ENCODE measurements at regions not wholly inside any gene's neighbourhood (a gene's known extent, or its start where the extent isn't known, plus 50 kb on each side); places are given as distances from the start of the nearest gene placed in this dataset.
A peak's percentile ranks its signal among the peaks of the same experiment; 100 is the strongest.

DNA sequence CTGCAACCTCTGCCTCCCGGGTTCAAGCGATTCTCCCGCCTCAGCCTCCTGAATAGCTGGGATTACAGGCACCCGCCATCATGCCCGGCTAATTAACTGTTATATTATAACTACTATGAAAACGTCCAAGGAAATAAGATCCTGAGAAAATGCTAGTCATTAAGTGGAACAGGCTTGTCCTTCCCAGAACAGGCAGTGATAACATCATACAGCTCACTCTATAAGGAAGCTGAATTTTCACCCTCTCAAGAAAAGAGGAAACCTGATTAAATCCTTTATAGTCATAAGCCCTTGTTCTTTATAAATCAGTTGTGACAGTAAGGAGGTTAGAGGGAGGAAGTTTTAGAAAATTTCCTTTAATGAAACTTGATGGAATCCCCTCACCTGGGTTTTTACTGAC, 163.9 kb upstream of the CLINT1 start:
- DNase-seq (ENCODE audit: low read depth) = no peak

DNA sequence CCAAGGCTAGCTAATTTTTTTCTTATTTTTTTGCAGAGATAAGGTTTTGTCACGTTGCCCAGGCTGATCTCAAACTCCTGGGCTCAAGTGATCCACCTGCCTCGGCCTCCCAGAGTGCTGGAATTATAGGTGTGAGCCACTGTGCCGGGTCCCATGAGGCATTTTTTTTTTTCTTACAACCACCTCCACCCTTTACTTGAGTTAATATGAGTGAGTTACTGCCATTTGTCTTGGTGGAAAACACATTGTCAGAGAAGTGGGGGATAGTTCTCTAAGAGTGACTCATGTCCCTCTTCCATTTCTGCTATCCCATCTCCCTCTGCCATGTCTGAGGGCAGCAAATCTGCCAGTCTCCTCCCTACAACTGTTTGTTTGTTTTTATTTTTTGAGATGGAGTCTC, 163.4 kb upstream of the CLINT1 start:
- DNase-seq (ENCODE audit: low read depth) = no peak

DNA sequence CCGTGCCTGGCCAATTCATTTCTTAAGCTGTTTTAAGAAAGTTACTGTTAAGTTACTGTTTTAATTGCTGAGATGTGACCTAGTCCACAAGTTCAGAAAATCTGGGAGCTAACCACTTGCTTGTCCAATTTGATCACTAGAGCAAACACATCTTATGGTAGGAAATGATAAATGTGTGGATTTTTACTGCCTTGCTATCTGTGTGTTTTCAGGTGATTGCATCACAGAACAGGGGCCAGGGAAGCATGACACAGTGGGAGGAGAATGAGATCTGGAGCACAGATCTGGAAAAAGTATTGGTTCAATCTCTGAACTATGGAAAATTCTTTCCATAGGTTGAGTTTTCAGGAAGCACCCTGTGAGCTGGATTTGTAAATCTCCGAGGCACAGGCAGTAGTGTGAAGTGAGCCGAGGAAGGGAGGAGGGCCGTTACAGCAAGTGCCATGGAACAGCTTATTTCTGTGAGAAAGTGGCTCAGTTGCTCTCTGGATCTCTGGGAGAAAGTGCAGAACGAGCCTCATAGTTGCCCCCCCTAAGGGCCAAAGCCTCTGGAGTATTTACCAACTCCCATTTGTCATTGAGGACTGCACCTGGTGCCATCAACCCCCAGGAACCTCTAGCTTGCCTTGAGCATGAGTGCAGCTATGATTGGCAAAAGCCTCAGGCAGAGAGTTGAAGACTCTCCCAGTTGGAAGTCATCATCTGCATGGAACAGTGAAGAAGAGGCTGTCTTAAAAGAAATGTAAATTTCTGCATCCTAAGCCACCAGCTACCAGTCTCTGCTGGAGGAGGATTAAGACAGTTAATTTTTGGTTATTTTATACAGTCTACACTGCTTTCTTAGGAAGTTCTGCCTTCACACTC, 161.8 kb upstream of the CLINT1 start:
- no peak for DNase-seq (ENCODE audit: low read depth)

DNA sequence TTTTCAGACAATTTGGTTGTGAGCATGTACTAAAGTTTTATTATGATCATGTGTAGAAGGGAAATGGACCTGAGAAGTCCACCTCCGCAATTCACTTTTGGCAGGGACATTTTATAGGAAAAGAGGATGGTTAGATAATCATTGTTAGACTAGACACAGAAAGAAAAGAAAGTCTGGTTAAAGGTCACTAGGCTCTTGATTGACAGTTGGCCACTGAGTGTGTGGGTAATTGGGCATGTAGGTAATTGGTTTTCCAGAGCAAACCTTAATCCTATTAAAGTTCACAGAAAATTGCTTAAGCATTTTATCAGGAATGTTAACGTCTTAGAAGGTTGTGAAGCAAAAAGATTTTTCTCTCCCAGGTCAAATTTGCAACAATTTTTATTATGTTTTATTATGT, 158.5 kb upstream of the CLINT1 start:
- DNase-seq (ENCODE audit: low read depth) = no peak

DNA sequence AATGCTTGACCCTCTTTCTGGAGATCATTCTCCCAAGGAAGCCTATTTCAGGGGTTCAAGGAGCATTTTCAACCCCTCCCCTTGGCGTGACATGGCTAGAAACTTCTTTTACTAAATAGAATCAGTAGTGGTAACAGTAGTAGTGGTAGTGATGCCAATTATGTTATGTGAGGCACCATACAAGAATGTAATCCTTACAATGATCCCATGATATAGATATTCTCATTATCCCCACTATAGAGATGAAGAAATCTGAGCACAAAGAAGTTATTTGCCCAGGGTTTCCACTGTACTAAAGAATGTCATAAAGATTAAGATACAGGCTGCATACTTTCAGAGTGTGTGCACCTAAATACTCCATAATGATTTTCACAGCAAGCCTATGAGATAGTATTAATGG, 155.4 kb upstream of the CLINT1 start:
- no peak for DNase-seq (ENCODE audit: low read depth)

DNA sequence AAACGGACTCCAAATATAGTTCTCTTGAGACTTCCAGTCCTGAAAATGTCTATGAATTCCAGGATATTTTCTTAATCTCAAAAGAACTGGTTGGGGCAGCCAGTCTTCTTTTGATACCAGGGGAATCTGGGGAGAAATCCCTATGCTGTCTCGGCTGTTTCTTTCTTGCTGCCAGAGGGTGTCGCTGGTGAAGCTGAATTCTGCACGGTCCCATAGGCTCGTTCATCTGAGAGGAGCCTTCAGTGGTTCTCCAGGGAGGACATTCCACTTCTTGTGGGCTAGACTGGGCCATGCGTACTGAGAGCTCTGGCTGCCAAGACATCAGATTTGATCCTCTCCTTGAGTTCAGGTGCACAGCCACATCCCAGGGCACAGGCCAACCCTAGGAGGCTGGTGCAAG, 155.0 kb upstream of the CLINT1 start:
- peak; percentile 63 for DNase-seq (ENCODE audit: low read depth)

DNA sequence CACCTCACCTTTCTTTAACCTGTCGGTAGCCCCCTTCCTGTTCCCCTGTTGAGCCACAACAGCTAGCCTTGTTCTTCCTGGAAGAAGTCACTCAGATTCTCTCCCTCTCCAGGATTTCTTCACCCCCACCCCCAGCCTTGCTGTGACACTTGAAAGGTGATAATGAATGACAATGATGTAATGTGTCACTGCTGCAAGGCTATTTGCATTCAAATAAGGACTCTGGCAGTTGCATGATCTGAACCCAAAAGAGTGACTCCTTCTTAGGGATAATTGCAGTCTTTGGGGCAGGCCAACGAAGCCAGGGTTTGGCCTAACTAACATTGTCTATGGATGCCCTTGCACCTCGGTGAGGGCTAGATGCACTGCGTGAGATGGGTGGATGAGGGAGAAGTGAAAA, 154.4 kb upstream of the CLINT1 start:
- no peak for DNase-seq (ENCODE audit: low read depth)

DNA sequence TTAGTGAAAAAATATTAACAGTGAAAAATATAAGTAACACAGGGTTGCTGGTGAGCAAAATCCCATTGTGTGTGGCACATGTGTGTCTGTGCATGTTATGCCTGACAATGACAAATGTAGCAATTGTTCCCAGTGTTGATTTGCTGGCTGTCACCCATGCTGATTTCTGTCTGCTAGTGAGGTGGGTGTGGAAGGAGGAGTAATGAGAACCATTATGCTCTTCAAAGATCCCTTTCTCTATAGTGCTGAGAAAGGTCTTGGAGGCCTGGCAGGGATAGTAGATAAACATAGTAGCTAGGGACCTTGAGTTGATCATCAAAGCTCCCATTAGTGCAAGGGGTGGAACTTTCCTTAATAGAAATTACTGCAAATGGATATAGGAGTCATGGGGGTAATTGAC, 152.5 kb upstream of the CLINT1 start:
- DNase-seq (ENCODE audit: low read depth) = no peak

DNA sequence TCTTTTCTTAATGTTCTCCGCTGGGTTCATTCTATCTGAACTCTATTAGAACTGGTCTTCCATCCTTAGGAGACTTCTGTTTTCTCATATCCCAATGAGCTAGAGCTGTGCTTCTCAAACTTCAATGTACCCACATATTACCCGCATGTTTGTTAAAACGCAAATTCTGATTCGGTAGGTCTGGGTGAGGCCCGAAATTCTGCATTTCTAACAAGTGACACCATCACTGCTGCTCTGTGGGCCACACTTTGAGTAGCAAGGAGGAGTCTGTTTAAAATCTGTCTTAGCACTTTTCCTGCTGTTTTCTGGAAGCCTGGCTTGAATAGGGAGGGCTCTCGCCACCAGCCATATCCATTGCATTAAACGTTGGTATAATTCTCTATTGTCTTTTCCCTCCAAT, 151.9 kb upstream of the CLINT1 start:
- no peak for DNase-seq (ENCODE audit: low read depth)

DNA sequence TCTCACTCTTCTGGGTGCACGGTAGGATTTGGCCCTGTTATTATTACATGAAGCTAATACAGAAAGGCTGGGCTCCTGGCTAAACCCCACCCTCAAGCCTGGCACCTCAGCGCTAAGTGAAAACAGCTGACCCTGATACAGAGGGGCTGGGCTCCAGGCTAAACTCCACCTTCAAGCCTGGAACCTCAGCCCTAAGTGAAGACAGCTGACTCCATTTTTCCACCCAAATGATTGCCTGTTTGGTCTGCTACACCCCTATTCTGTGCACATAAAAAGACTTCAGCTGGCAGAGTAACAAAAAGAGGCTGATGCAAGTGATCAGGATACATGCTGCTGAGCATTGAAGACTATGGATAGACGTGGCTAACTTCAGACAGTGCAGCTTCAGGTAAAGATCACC, 148.4 kb upstream of the CLINT1 start:
- DNase-seq (ENCODE audit: low read depth) = peak; percentile 45

DNA sequence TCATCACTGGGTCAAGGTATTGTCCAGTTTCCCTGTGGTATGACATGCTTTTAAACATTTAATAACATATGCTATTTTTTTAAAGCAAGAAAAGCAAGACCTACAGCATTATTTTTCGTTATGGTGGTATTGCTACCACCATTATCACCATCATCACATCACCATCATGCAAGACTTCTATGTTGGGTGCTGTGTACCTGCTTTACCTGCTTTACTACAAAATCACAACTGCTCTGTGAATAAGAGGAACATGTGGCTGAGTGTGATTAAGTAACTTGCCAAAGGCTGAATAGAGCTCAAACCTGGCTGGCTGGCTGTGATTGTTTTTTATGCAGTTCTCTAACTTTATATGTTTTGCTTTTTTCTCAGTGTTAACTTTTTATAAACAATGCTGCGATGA, 140.8 kb upstream of the CLINT1 start:
- no peak for DNase-seq (ENCODE audit: low read depth)

DNA sequence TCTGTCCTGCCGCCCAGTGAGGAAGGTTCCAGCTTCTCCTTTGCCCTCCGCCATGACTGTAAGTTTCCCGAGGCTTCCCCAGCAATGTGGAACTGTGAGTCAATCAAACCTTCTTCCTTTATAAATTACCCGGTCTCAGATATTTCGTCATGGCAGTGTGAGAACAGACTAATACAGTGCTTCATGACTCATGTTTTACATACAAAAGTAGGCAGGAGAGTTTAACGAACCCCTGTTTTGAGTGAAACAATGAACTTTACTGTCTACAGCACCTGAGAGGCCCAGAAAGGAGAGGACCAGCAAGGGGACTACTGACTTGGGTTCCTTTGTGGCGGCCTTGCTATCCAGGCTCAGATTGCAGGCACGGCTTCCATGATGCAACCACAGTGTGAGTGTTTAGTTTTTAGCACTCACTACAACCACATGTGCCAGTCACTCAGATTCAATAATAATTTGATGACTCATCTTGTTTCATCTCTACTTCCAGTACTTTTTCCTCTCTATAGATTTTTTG, 139.1 kb upstream of the CLINT1 start:
- peak; percentile 50 for DNase-seq (ENCODE audit: low read depth)

DNA sequence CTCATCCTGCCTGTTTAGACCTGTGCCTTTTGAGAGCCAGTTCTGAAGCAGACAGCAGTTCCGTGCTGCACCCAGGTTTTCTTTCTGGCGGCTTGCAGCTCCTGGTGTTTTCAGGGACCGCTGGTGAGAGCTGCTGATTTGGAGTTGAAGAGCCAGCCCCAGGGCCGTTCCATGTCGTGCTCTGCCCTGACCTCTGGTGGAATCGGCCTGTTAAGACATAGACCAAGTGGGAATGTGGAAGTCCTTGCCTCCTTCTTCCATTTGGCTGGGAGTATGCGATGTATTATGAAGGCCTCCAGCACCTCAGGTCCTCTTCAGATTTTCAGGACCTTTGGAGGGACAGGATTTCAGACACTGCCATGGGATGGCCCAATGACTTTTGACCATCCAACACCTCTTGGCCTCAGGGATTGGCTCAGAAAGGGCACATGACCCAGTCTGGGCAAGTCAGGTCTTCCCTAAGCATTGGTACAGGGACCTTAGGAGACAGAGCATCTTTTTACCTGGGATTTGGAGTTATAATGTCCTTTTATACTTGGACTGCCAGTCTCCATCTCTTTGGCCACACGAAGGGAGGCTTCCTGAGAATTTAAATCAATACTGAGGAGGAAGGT, 136.1 kb upstream of the CLINT1 start:
- DNase-seq (ENCODE audit: low read depth) = peak; percentile 47

DNA sequence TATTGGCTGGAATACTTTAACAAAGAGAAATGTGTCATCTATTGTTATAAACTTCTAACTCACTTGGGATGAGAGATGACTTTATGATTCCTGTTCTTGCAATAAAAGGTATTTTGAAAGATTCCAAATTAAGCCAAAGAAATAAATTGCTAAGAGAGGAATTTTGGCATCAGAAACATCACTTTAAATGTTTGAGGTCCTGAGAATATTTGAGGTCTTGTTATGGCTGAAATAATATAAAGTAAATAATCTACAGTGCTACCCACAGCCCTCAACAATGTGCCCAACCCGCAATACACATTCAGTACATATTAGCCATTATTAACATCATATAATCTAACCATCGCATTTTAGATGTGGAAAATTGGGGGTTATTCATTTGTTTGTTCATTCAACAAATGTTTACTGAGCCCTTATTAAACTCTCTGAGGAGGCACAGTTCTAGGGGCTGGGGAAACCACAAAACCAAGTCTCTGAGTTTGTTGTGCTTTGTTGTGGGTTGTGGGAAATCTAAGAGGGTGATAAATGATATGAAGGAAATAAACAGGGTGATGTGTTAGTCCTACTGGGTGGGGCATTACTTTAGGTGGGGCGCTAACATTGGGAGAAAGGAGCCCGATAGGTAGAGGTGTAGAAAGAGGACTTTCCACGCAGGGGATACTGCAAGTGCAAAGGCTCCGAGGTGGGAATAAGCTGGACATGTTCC, 135.2 kb upstream of the CLINT1 start:
- DNase-seq (ENCODE audit: low read depth) = no peak

DNA sequence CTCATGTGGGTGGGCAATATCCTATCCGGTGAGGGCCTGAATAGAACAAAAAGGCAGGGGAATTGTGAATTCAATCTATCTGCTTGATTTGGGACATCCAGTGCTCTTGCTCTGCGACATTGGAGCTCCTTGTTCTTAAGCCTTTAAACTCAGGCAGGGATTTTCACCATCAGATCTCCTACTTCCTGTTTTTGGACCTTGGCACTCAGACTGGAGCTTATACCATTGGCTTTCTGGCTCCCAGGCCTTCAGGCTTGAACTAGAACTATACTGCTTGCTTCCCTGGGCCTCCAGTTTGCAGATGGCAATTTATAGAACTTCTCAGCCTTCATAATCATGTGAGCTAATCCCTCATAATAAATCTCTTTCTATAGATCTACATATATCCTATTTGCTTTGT, 134.3 kb upstream of the CLINT1 start:
- no peak for DNase-seq (ENCODE audit: low read depth)

DNA sequence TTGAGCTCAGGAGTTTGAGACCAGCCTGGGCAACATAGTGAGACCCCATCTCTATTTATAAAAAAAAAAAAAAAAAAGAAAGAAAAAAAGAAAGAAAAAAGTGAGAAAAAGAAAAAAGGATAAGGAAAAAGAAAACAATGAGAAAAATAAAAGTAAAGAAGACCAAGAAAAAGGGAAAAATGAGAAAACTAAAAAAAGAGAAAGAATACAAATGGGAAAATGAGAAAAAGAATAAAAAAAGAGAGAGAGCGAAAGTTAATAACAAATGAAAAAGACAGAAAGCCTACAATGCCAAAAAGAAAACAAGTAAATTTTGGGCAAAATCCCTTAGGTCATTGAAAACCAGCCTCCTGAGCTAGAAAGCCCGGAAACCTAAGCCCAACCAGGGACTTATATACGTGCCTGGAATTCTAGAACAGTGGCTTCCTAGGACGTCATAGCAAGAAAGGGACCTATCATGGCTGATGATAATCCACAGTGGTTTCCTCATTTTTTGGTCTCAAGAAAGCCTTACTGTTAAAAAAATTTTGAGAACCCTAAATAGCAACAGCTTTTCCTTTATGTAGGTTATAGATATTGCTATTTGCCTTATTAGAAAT, 131.7 kb upstream of the CLINT1 start:
- DNase-seq (ENCODE audit: low read depth) = no peak

DNA sequence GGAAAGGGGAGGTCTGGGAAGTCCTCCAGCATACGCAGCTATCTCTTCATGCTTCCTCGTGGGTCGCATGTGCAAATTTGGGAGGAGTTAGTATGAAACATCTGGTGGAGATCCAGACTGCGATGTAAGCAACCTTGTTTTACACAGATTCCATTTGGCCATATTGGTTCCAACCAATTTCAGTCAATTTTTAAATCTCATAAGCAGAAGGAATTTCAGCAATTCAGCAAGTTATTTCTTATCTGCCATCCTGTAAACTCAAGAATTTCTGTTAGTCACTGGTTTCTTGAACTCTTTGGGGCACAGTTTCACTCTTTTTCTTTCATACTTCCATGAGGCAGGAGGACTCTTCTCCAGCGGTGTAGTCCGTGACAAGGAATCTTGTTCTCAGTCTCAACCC, 130.4 kb upstream of the CLINT1 start:
- no peak for DNase-seq (ENCODE audit: low read depth)

DNA sequence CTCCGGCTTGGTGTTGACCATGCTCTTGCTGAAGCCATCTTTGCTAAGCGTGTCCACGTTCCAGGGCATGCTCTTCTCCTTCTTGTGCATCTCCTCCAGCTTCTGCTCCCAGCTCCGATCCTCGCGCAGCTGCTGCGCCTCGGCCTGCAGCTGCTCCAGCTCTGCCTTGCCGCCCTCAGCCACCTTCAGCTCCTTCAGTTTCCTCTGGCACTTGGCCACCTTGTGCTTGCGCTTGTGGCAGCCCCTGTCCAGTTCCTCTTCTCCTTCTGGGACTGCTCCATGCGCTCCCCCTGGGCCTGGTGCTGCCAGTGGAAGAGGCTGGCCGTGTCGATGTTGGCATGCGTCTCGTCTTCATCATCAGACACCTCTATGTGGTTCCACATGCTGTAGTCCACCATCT, 128.3 kb upstream of the CLINT1 start:
- DNase-seq (ENCODE audit: low read depth) = no peak

DNA sequence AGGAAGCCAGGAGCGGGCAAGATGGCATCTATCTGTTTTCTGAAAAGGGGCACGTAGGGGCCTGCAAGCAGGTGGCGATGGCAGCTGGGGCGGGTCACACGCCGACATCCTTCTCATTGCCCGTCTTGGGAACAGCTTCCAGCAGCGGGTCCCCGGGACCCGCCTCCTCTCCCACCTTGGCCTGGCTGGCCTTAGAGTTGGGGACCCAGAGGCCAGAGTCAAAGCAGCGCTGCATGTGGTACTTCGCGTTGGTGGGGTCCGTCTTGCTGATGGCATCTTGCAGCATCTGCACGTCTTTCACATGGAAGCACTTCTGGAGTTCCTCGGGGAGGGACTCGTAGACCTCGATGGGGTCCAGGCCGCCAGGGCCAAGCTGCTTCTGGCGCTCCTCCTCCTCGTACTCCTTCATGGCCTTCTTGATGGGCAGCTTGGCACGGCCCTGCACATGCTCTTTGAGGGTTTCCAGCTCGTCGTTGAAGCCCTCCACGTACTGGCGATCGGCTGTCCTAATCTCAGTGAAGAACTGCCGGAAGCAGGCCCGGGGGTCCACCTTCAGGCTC, 127.6 kb upstream of the CLINT1 start:
- no peak for DNase-seq (ENCODE audit: low read depth)

DNA sequence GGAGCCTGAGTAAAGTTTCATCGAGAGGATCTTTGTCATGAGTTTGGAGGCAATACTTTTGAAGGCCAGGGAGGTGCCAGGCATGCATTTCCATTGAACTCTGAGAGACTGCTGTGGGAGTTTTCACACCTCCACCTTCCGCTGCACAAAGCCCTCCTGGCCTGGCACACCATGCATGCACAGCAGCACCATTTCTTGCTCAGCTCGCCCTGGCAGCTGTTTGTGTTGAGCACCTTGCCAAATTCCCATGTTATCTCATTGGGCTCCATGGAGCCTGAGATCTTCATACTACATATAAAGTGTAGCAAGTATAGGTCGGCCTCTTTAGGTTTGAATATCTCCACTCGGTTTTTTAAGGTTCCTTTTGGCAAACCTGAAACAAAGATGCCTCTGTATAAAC, 125.7 kb upstream of the CLINT1 start:
- DNase-seq (ENCODE audit: low read depth) = no peak

DNA sequence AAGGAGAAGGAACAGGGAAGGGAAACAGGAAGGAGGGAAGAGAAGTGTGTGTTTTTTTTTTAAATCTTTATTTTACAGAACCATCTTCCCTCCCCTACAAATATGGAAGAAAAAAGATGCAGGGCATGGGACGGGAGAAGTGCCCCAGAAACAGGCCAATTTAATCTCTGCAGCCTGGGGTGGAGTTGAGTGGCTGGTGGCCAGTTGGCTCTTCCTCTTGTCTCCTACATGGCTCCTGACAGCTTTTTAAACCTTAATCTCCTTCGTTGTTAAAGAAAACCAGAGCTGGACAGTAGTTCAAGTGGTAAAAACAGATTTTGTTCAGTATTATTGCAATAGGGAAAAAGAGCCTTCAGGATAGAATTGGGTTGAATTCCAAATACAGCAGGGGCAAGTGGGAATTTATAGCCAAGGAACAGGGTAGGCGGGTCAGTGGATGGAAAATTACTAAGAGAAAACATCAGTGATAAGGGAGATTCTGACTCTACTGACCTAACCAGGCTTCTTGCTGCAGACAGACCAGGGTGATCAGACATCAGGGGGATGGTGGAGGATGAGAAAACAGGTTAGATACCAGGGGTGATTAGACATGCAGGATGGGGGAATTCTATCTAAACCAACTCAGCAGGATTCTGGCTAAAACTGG, 125.1 kb upstream of the CLINT1 start:
- no peak for DNase-seq (ENCODE audit: low read depth)

DNA sequence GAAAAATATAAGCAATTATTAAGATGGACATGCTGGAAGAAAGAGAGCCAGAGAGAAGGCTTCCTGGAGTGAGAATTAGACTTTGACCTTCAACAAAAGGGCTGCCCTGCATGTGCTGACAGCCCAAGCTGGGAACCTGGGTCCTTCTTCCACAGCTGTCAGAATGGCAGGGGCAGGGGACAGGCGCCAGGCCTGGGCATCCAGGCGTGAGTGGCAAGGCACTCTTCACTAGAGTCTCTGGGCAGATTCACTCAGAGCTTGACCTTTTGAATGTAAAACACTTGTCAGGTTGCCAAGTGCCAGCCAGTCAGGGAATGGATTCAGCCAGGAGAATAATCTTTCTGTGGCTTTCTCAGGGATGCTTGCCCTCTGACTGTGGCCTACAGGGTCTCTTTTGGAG, 119.1 kb upstream of the CLINT1 start:
- no peak for DNase-seq (ENCODE audit: low read depth)
